Tibial artery (tissue), 4 donors: ENCODE measurements at regions not wholly inside any gene's neighbourhood (a gene's known extent, or its start where the extent isn't known, plus 50 kb on each side); places are given as distances from the start of the nearest gene placed in this dataset.

Source experiments
- DNase-seq, 2 donors: peaks; one replicate each; pipeline ENCODE4 v3.0.0-alpha.2; 2019
- H3K27ac ChIP-seq, 2 donors: fragments of 200-600 bp; sonication (generic) in 1 of 2; 1 replicate in 1 of 2; 2 replicates in 1 of 2; pipeline ENCODE4 v1.5.1; 2018 to 2019; ENCODE audit warnings: mild to moderate bottlenecking in 1 of 2
- H3K27me3 ChIP-seq, 2 donors: fragments of 200-600 bp; sonication (generic) in 1 of 2; one replicate each; pipeline versions ENCODE4 v1.5.1 to v1.6.0; 2016 to 2019
- H3K36me3 ChIP-seq, 3 donors: fragments of 200-600 bp; sonication (generic) in 2 of 3; one replicate each; pipeline ENCODE4 v1.5.1; 2016 to 2019; ENCODE audit warnings: mild to moderate bottlenecking in 2 of 3
- H3K4me1 ChIP-seq, 4 donors: fragments of 200-600 bp; sonication (generic) in 2 of 4; 1 replicate in 3 of 4; 2 replicates in 1 of 4; pipeline ENCODE4 v1.5.1; 2016 to 2019
- H3K4me3 ChIP-seq, 2 donors: fragments of 200-600 bp; sonication (generic) in 1 of 2; 1 replicate in 1 of 2; 2 replicates in 1 of 2; pipeline ENCODE4 v1.5.1; 2018 to 2019; ENCODE audit warnings: mild to moderate bottlenecking in 2 of 2
- H3K9me3 ChIP-seq, 3 donors: fragments of 200-600 bp; sonication (generic) in 1 of 3; one replicate each; pipeline ENCODE4 v1.5.1; 2016 to 2019
- intact Hi-C: fragments of 100-400 bp; cut with DNase I; formaldehyde crosslinking; loops from one replicate; pipeline ENCODE4 v1.15.0; 2023; ENCODE audit warnings: low total_unique reads
- TF ChIP-seq, protein P1 (sequence below), 2 experiments: fragments of 200-600 bp in 1 of 2; fragments of 450-650 bp in 1 of 2; IDR thresholded peaks; one replicate each; pipeline ENCODE4 v1.5.1; 2017 to 2019; ENCODE audit warnings: antibody characterized with exemption in 2 of 2, mild to moderate bottlenecking in 1 of 2, moderate library complexity in 1 of 2

DNA sequence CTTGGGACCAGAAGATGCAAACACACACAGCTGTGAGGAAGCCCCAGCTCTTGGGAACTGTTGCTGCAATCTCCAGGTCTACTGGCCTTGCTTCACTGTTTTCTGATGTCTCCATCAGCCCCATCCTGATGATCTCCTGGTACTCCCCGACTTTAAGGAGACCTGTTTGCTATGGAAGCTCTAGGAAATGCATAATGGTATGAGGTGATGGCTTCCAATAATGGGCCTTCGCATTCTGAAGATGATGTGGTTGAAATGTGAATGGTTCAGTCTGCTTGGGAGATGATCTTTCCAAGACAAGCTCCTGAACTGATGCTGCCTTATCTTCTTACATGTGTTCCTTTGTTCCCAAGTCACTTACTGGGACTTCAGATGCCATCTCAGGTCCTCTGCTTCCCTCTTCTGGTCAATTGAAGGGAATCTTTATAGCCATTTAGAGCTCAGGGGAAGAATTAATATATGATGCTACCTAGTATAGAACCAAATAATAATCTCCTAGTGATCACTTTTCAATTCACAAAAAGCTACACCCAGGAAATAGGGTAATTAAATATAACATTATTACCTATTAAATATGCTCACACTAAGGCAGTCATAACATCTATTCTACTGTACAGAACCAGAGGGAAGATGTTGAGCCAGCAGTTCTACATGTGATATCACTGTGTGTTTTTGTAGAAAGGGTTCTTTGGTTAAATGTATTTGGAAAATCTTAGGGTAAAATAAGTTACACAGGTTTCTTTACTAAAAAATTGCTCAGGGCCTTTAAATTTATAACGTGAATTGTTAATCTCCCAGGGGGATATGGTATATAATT, 73.9 kb upstream of the VTCN1 start:
- no peak for DNase-seq
- TF ChIP-seq, protein P1, sequence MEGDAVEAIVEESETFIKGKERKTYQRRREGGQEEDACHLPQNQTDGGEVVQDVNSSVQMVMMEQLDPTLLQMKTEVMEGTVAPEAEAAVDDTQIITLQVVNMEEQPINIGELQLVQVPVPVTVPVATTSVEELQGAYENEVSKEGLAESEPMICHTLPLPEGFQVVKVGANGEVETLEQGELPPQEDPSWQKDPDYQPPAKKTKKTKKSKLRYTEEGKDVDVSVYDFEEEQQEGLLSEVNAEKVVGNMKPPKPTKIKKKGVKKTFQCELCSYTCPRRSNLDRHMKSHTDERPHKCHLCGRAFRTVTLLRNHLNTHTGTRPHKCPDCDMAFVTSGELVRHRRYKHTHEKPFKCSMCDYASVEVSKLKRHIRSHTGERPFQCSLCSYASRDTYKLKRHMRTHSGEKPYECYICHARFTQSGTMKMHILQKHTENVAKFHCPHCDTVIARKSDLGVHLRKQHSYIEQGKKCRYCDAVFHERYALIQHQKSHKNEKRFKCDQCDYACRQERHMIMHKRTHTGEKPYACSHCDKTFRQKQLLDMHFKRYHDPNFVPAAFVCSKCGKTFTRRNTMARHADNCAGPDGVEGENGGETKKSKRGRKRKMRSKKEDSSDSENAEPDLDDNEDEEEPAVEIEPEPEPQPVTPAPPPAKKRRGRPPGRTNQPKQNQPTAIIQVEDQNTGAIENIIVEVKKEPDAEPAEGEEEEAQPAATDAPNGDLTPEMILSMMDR (IDR thresholded peaks at IDR 0.05): peak in 1 of 2 experiments; percentile 13
- no peaks in the 10 kb centered on the region for H3K9me3 ChIP-seq
- H3K27me3 ChIP-seq: no peaks in the 10 kb centered on the region
- no peak overlapping the region for H3K4me3 ChIP-seq
- no peaks in the 10 kb centered on the region for H3K36me3 ChIP-seq
- H3K4me1 ChIP-seq: no peaks in the 10 kb centered on the region
- no peak overlapping the region for H3K27ac ChIP-seq
- intact Hi-C loops: no loop called here

DNA sequence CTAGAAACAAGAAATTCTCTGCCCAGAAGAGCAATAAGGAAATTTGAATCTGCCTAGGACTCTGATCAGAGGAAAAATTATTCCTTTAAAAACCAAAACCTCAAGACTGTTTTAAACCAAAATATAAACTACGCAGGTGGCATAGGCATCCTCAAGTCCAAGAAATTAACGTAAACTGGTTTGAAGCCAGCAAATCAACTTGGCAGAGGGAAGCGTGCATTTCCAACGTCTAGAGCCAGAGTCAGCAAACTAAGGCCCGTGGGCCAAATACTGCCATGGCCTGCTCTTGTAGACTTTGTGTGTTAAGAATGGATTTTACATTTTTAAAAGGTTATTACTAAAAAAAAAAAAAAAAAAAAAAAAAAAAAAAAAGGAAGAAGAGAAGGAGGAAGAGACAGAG, 67.8 kb upstream of the VTCN1 start:
- Histone ChIP-seq H3K4me1 (no peaks in the 10 kb centered on the region), H3K4me3 (no peak overlapping the region), H3K27me3 (no peaks in the 10 kb centered on the region), H3K9me3 (no peaks in the 10 kb centered on the region), H3K36me3 (no peaks in the 10 kb centered on the region), H3K27ac (no peak overlapping the region)
- DNase-seq: no peak
- TF ChIP-seq, protein P1 (IDR thresholded peaks at IDR 0.05): no peak
- intact Hi-C loops: no loop called here

DNA sequence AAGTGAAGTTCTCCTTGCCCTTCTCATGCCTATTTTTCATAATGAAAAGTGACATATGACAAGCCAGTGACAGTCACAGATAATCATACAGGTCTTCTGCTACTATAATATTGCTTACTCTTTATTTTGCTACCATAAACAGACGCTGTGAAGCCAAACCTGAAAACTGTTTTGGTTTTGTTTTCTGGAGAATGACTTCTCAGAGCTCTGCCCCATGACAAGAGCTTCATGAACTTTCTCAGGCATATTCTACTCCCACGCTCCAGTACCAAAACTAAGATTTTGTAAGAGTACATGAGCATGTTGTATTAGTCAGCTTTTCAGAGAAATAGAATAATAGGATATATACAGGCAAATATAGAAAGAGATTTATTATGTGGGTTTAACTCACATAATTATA, 64.3 kb upstream of the VTCN1 start:
- intact Hi-C loops: no loop called here
- Histone ChIP-seq H3K4me1 (no peaks in the 10 kb centered on the region), H3K36me3 (no peaks in the 10 kb centered on the region), H3K9me3 (peaks cover 0 to 3% (median 0%) of the 10 kb centered on the region in 3 donors), H3K4me3 (no peak overlapping the region), H3K27me3 (no peaks in the 10 kb centered on the region), H3K27ac (no peak overlapping the region)
- TF ChIP-seq, protein P1 (IDR thresholded peaks at IDR 0.05): no peak
- no peak for DNase-seq

DNA sequence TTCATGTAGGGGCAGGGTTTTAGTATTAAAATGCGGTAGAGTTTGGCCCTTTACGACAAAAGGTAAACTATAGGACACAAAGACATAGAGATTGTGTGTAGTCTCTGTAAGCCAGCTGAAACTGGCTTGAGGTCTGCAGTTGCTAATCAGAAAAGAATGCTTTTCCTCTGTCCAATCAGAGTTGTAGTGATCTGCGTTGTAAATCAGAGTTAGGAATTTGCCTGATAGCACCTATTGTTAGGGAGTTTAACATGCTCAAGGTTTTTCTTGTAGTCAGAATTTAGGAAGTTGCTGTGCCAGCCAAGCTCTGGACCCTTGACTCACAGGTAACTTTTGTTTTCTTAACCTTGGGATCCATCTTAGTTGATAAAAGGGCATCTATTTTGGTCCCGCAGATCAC, 61.2 kb upstream of the VTCN1 start:
- H3K27ac ChIP-seq: no peak overlapping the region
- H3K36me3 ChIP-seq: no peaks in the 10 kb centered on the region
- no peaks in the 10 kb centered on the region for H3K27me3 ChIP-seq
- H3K9me3 ChIP-seq: peaks cover 0 to 3% (median 0%) of the 10 kb centered on the region in 3 donors
- H3K4me1 ChIP-seq: peaks cover 0 to 13% (median 3%) of the 10 kb centered on the region in 4 donors
- no peak overlapping the region for H3K4me3 ChIP-seq
- TF ChIP-seq, protein P1 (IDR thresholded peaks at IDR 0.05): no peak
- no peak for DNase-seq
- intact Hi-C loops: no loop called here

DNA sequence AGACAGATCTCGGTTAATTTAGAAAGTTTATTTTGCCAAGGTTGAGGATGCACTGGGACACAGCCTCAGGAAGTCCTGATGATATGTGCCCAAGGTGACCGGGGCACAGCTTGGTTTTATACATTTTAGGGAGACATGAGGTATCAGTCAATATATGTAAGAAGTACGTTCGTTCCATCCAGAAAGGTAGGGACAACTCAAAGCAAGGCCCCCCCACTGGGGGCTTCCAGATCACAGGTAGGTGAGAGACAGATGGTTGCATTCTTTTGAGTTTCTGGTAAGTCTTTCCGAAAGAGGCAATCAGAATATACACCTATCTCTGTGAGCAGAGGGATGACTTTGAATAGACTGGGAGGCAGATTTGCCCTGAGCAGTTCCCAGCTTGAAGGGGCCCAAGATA, 60.4 kb upstream of the VTCN1 start:
- Histone ChIP-seq H3K9me3 (peaks cover 0 to 3% (median 0%) of the 10 kb centered on the region in 3 donors), H3K27ac (no peak overlapping the region), H3K36me3 (no peaks in the 10 kb centered on the region), H3K4me1 (peaks cover 0 to 17% (median 6%) of the 10 kb centered on the region in 4 donors), H3K4me3 (no peak overlapping the region), H3K27me3 (no peaks in the 10 kb centered on the region)
- TF ChIP-seq, protein P1 (IDR thresholded peaks at IDR 0.05): no peak
- intact Hi-C loops: no loop called here
- no peak for DNase-seq
